SU-DHL-6 (cell line): ENCODE measurements at regions not wholly inside any gene's neighbourhood (a gene's known extent, or its start where the extent isn't known, plus 50 kb on each side); places are given as distances from the start of the nearest gene placed in this dataset.

ENCODE experiments used
- EZH2phosphoT487 ChIP-seq: fragments of 200-600 bp; sonication (generic), shearing (Covaris generic); conservative IDR thresholded peaks from 2 replicates; pipeline ENCODE4 v1.6.1; 2018; ENCODE audit warnings: mild to moderate bottlenecking, antibody characterized with exemption, low read length, moderate library complexity, mixed read lengths
- TF ChIP-seq, protein P1 (sequence below): fragments of 200-600 bp; sonication (generic); IDR thresholded peaks from one replicate; pipeline ENCODE4 v1.5.1; 2017; ENCODE audit warnings: antibody characterized with exemption, mild to moderate bottlenecking, low read length, moderate library complexity; ENCODE audit not compliant: insufficient read depth, poor library complexity, severe bottlenecking

- TF ChIP-seq, protein P1, sequence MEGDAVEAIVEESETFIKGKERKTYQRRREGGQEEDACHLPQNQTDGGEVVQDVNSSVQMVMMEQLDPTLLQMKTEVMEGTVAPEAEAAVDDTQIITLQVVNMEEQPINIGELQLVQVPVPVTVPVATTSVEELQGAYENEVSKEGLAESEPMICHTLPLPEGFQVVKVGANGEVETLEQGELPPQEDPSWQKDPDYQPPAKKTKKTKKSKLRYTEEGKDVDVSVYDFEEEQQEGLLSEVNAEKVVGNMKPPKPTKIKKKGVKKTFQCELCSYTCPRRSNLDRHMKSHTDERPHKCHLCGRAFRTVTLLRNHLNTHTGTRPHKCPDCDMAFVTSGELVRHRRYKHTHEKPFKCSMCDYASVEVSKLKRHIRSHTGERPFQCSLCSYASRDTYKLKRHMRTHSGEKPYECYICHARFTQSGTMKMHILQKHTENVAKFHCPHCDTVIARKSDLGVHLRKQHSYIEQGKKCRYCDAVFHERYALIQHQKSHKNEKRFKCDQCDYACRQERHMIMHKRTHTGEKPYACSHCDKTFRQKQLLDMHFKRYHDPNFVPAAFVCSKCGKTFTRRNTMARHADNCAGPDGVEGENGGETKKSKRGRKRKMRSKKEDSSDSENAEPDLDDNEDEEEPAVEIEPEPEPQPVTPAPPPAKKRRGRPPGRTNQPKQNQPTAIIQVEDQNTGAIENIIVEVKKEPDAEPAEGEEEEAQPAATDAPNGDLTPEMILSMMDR = no peak
- no peak for TF ChIP-seq EZH2phosphoT487
Observed at GRCh38 chr13:99747403-99747710, 224.2 kb downstream of the ZIC5 start.
